DMS53 treated with DMSO at 0.1 percent for 48 hours (cell line): ENCODE measurements at regions not wholly inside any gene's neighbourhood (a gene's known extent, or its start where the extent isn't known, plus 50 kb on each side); places are given as distances from the start of the nearest gene placed in this dataset.
"Not testable (repeated sequence)": the region's sequence is repeated elsewhere in the genome, so short reads cannot be mapped to it uniquely, and the experiment has no call there.

Source experiments
- DNase-seq: peaks from one replicate; lab custom pipeline; 2025; ENCODE audit not compliant: unreplicated experiment; lab: John Stamatoyannopoulos, UW

- DNase-seq: no peak
Observed at GRCh38 chr2:241981076-241981700, 111.7 kb downstream of the RTP5 start.

- DNase-seq: no peak
Observed at GRCh38 chr2:241982706-241983570, 113.4 kb downstream of the RTP5 start.

- no peak for DNase-seq
Observed at GRCh38 chr2:241983571-241984270, 114.2 kb downstream of the RTP5 start.

GRCh38 chr2:241984271-241984655 is 114.7 kb downstream of the RTP5 start:
- DNase-seq: no peak

GRCh38 chr2:241984658-241985057 is 115.1 kb downstream of the RTP5 start:
- no peak for DNase-seq

- DNase-seq: not testable (repeated sequence)
Observed at GRCh38 chr2:241985161-241985985, 115.8 kb downstream of the RTP5 start.

GRCh38 chr2:241985986-241986329 is 116.4 kb downstream of the RTP5 start:
- DNase-seq: no peak

- DNase-seq: no peak
Observed at GRCh38 chr2:241986836-241987641, 117.5 kb downstream of the RTP5 start.

- DNase-seq: no peak
Observed at GRCh38 chr2:241987726-241988125, 118.2 kb downstream of the RTP5 start.

- DNase-seq: no peak
Observed at GRCh38 chr2:241988146-241988545, 118.6 kb downstream of the RTP5 start.

- DNase-seq: no peak
Observed at GRCh38 chr2:241989074-241989473, 119.5 kb downstream of the RTP5 start.

GRCh38 chr2:241990466-241990865 is 120.9 kb downstream of the RTP5 start:
- DNase-seq: no peak

GRCh38 chr2:241991299-241991698 is 121.8 kb downstream of the RTP5 start:
- DNase-seq: no peak

GRCh38 chr2:241992753-241993152 is 123.2 kb downstream of the RTP5 start:
- no peak for DNase-seq

GRCh38 chr2:241993386-241994005 is 124.0 kb downstream of the RTP5 start:
- DNase-seq: no peak

GRCh38 chr2:241994086-241994485 is 124.6 kb downstream of the RTP5 start:
- no peak for DNase-seq

- DNase-seq: no peak
Observed at GRCh38 chr2:241994556-241995213, 125.2 kb downstream of the RTP5 start.

- no peak for DNase-seq
Observed at GRCh38 chr2:241996100-241996499, 126.6 kb downstream of the RTP5 start.

GRCh38 chr2:241997017-241997416 is 127.5 kb downstream of the RTP5 start:
- DNase-seq: no peak
